ENCODE measurements at regions not wholly inside any gene's neighbourhood (a gene's known extent, or its start where the extent isn't known, plus 50 kb on each side); places are given as distances from the start of the nearest gene placed in this dataset.
A peak's percentile ranks its signal among the peaks of the same experiment; 100 is the strongest.

GRCh38 chr6:25147223-25147622 is 132.0 kb upstream of the CARMIL1 start:
- no peak overlapping the region for H3K9ac ChIP-seq (ENCODE audit: insufficient read depth in 1 of 2, low read length in 2 of 2)
- H3K27ac ChIP-seq (ENCODE audit: low read depth in 1 of 2, low read length in 1 of 2): no peak overlapping the region
- no peak for TF ChIP-seq CTCF (IDR thresholded peaks at IDR 0.05; ENCODE audit: control extremely low read depth, extremely low read depth)
- no peaks in the 10 kb centered on the region for H3K9me3 ChIP-seq (ENCODE audit: control insufficient read depth in 4 of 4, insufficient read depth in 3 of 4, low read length in 3 of 4)
- H3K36me3 ChIP-seq (ENCODE audit: control insufficient read depth in 4 of 4, insufficient read depth in 4 of 4, low read length in 4 of 4): no peaks in the 10 kb centered on the region
- no peaks in the 10 kb centered on the region for H3K4me1 ChIP-seq (ENCODE audit: control insufficient read depth in 5 of 5, insufficient read depth in 5 of 5, low read length in 5 of 5)
- no peak for DNase-seq
- ATAC-seq (ENCODE audit: insufficient read depth, low FRiP score): peak; percentile 47
- no peaks in the 10 kb centered on the region for H3K27me3 ChIP-seq (ENCODE audit: control insufficient read depth in 3 of 3, insufficient read depth in 3 of 3, low read length in 2 of 3)
- no peak overlapping the region for H3K4me3 ChIP-seq

- Histone ChIP-seq H3K27me3 (ENCODE audit: control insufficient read depth in 3 of 3, insufficient read depth in 3 of 3, low read length in 2 of 3) (no peaks in the 10 kb centered on the region), H3K9me3 (ENCODE audit: control insufficient read depth in 4 of 4, insufficient read depth in 3 of 4, low read length in 3 of 4) (no peaks in the 10 kb centered on the region), H3K36me3 (ENCODE audit: control insufficient read depth in 4 of 4, insufficient read depth in 4 of 4, low read length in 4 of 4) (no peaks in the 10 kb centered on the region), H3K4me3 (no peak overlapping the region), H3K9ac (ENCODE audit: insufficient read depth in 1 of 2, low read length in 2 of 2) (no peak overlapping the region), H3K27ac (ENCODE audit: low read depth in 1 of 2, low read length in 1 of 2) (no peak overlapping the region), H3K4me1 (ENCODE audit: control insufficient read depth in 5 of 5, insufficient read depth in 5 of 5, low read length in 5 of 5) (no peaks in the 10 kb centered on the region)
- DNase-seq (peak in 1 of 3 donors; percentile 34), ATAC-seq (ENCODE audit: insufficient read depth, low FRiP score) (no peak)
- no peak for TF ChIP-seq CTCF (IDR thresholded peaks at IDR 0.05; ENCODE audit: control extremely low read depth, extremely low read depth)
- 100% methylated on average over 1 of the region's 1 CpG for WGBS, 2 donors
Measured at GRCh38 chr6:25150031-25150430, 129.1 kb upstream of the CARMIL1 start.

- H3K4me3 ChIP-seq: no peak overlapping the region
- no peaks in the 10 kb centered on the region for H3K27me3 ChIP-seq (ENCODE audit: control insufficient read depth in 3 of 3, insufficient read depth in 3 of 3, low read length in 2 of 3)
- no peaks in the 10 kb centered on the region for H3K36me3 ChIP-seq (ENCODE audit: control insufficient read depth in 4 of 4, insufficient read depth in 4 of 4, low read length in 4 of 4)
- DNase-seq (no peak), ATAC-seq (ENCODE audit: insufficient read depth, low FRiP score) (no peak)
- WGBS, 2 donors: 66 to 80% methylated on average over 2 of the region's 2 CpGs
- peaks cover 0 to 2% (median 0%) of the 10 kb centered on the region in 5 donors for H3K4me1 ChIP-seq (ENCODE audit: control insufficient read depth in 5 of 5, insufficient read depth in 5 of 5, low read length in 5 of 5)
- H3K9ac ChIP-seq (ENCODE audit: insufficient read depth in 1 of 2, low read length in 2 of 2): no peak overlapping the region
- TF ChIP-seq CTCF (IDR thresholded peaks at IDR 0.05; ENCODE audit: control extremely low read depth, extremely low read depth): no peak
- H3K27ac ChIP-seq (ENCODE audit: low read depth in 1 of 2, low read length in 1 of 2): no peak overlapping the region
- no peaks in the 10 kb centered on the region for H3K9me3 ChIP-seq (ENCODE audit: control insufficient read depth in 4 of 4, insufficient read depth in 3 of 4, low read length in 3 of 4)
Measured at GRCh38 chr6:25150863-25151262, 128.3 kb upstream of the CARMIL1 start.

GRCh38 chr6:25153079-25153478 is 126.1 kb upstream of the CARMIL1 start:
- ATAC-seq (ENCODE audit: insufficient read depth, low FRiP score): no peak
- peaks cover 0 to 3% (median 0%) of the 10 kb centered on the region in 5 donors for H3K4me1 ChIP-seq (ENCODE audit: control insufficient read depth in 5 of 5, insufficient read depth in 5 of 5, low read length in 5 of 5)
- no peaks in the 10 kb centered on the region for H3K36me3 ChIP-seq (ENCODE audit: control insufficient read depth in 4 of 4, insufficient read depth in 4 of 4, low read length in 4 of 4)
- WGBS, 2 donors: 95 to 96% methylated on average over 21 of the region's 21 CpGs
- no peak for TF ChIP-seq CTCF (IDR thresholded peaks at IDR 0.05; ENCODE audit: control extremely low read depth, extremely low read depth)
- no peak overlapping the region for H3K27ac ChIP-seq (ENCODE audit: low read depth in 1 of 2, low read length in 1 of 2)
- no peaks in the 10 kb centered on the region for H3K27me3 ChIP-seq (ENCODE audit: control insufficient read depth in 3 of 3, insufficient read depth in 3 of 3, low read length in 2 of 3)
- DNase-seq: no peak
- H3K9ac ChIP-seq (ENCODE audit: insufficient read depth in 1 of 2, low read length in 2 of 2): no peak overlapping the region
- H3K4me3 ChIP-seq: no peak overlapping the region
- peaks cover 0 to 4% (median under 1%) of the 10 kb centered on the region in 4 donors for H3K9me3 ChIP-seq (ENCODE audit: control insufficient read depth in 4 of 4, insufficient read depth in 3 of 4, low read length in 3 of 4)

Data from lung (tissue), 11 donors.